ENCODE measurements at regions not wholly inside any gene's neighbourhood (a gene's known extent, or its start where the extent isn't known, plus 50 kb on each side); places are given as distances from the start of the nearest gene placed in this dataset.

DNA sequence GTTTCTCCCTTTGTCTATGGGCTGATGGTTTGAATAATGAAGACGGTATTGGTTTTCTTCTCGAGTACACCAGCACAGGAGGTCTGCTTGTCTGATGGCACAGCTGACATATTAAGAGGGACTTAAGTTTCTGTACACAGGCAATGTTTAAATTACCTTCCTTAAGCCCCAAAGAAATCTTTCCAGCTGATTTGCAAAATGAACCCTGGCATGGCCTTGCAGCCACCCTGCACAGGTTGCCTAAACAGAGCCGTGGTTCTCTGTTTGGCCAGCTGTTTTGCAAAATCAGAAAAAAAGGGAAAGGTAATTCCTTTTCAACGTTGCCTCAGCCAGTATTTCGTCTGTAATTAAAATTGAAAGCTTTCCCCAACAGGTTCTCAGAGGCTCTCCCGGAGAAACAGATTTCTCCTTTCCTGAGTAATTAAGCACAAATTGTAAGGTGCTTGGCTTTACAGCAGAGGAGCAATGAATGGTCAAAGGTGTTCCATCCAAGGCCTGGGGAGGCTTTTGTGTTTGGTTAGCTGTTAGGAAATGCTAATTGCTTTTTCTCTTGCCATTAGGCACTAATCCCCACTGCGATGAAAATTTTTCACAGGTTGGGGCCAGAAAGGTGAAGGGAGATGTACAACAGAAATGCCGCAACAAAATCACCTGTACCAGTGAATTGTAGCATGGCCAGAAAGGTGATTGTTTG lies 138.9 kb downstream of the RASEF start:
- no peak for TF ChIP-seq POLR2A (IDR thresholded peaks at IDR 0.05)
- TF ChIP-seq, protein P1, sequence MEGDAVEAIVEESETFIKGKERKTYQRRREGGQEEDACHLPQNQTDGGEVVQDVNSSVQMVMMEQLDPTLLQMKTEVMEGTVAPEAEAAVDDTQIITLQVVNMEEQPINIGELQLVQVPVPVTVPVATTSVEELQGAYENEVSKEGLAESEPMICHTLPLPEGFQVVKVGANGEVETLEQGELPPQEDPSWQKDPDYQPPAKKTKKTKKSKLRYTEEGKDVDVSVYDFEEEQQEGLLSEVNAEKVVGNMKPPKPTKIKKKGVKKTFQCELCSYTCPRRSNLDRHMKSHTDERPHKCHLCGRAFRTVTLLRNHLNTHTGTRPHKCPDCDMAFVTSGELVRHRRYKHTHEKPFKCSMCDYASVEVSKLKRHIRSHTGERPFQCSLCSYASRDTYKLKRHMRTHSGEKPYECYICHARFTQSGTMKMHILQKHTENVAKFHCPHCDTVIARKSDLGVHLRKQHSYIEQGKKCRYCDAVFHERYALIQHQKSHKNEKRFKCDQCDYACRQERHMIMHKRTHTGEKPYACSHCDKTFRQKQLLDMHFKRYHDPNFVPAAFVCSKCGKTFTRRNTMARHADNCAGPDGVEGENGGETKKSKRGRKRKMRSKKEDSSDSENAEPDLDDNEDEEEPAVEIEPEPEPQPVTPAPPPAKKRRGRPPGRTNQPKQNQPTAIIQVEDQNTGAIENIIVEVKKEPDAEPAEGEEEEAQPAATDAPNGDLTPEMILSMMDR (IDR thresholded peaks at IDR 0.05): no peak
- no peak for TF ChIP-seq POLR2AphosphoS5 (IDR thresholded peaks at IDR 0.05)
- no peak for TF ChIP-seq EP300 (IDR thresholded peaks at IDR 0.05; ENCODE audit: low read depth)

Data from transverse colon (tissue), 4 donors.